Spleen (tissue), 7 donors: ENCODE measurements at regions not wholly inside any gene's neighbourhood (a gene's known extent, or its start where the extent isn't known, plus 50 kb on each side); places are given as distances from the start of the nearest gene placed in this dataset.

Source experiments
- POLR2A ChIP-seq, 3 donors: fragments of 450-650 bp; IDR thresholded peaks; one replicate each; pipeline ENCODE4 v1.5.1; 2017; ENCODE audit warnings: antibody characterized with exemption in 3 of 3, mild to moderate bottlenecking in 1 of 3
- POLR2AphosphoS5 ChIP-seq, 3 donors: sonication (generic); formaldehyde crosslinking; IDR thresholded peaks; one replicate each; pipeline ENCODE4 v1.5.1; 2017; ENCODE audit warnings: antibody characterized with exemption in 3 of 3
- TF ChIP-seq, protein P1 (sequence below), 11 experiments: fragments of 200-600 bp in 7 of 11; fragments of 450-650 bp in 4 of 11; sonication (generic) in 4 of 11; IDR thresholded peaks in 8 of 11; conservative IDR thresholded peaks in 3 of 11; 1 replicate in 7 of 11; 2 replicates in 4 of 11; pipeline versions ENCODE4 v1.4.0 to v1.8.0; 2016 to 2021; ENCODE audit warnings: antibody characterized with exemption in 11 of 11, inconsistent platforms in 4 of 11, mild to moderate bottlenecking in 1 of 11
- donor health status: DM: no; HTN: no; CAD: no; lungs with moderate emphysema.
- donor health status: DM: no; HTN: no; CAD: no.
- donor health status: DM: no; HTN: no; CAD: no.

DNA sequence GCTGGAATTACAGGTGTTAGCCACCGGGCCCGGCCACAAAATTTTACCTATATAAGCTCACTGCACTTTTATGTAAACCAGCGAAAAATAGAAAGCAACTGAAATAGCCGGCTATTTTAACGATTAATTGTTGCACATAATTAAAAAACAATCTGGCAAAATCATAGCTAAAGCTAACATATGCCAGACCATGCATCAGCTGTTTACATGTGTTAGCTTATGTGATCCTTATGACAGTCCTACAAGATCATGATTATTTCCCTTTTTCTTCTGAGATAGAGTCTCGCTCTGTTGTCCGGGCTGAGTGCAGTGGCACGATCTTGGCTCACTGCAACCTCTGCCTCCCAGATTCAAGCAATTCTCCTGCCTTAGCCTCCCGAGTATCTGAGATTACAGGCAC lies 157.0 kb downstream of the ZFP64 start:
- TF ChIP-seq, protein P1, sequence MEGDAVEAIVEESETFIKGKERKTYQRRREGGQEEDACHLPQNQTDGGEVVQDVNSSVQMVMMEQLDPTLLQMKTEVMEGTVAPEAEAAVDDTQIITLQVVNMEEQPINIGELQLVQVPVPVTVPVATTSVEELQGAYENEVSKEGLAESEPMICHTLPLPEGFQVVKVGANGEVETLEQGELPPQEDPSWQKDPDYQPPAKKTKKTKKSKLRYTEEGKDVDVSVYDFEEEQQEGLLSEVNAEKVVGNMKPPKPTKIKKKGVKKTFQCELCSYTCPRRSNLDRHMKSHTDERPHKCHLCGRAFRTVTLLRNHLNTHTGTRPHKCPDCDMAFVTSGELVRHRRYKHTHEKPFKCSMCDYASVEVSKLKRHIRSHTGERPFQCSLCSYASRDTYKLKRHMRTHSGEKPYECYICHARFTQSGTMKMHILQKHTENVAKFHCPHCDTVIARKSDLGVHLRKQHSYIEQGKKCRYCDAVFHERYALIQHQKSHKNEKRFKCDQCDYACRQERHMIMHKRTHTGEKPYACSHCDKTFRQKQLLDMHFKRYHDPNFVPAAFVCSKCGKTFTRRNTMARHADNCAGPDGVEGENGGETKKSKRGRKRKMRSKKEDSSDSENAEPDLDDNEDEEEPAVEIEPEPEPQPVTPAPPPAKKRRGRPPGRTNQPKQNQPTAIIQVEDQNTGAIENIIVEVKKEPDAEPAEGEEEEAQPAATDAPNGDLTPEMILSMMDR (IDR thresholded peaks at IDR 0.05 in 8 of 11, conservative IDR thresholded peaks at IDR 0.05 in 3 of 11) = no peak
- TF ChIP-seq POLR2AphosphoS5 (IDR thresholded peaks at IDR 0.05) = no peak
- TF ChIP-seq POLR2A (IDR thresholded peaks at IDR 0.05) = no peak
